ENCODE measurements at regions not wholly inside any gene's neighbourhood (a gene's known extent, or its start where the extent isn't known, plus 50 kb on each side); places are given as distances from the start of the nearest gene placed in this dataset.

DNA sequence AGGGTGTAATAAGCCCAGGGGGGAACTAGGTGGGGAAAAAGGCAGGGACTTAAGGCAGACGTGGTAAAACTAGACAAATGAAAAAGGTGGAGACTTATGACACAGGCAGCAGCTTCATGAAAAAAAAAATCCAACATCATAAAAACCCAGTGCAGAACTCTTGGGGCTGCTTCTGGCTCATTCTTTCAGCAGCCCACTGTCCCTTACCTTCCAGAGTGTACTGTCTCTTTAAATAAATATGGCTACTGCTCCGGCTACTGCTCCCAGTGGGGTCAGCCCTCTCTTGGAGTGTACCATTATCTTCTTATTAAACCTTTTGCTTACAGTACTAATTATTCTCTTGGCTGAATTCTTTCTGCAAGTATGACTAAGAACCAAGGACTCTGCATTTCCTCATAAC lies 699.5 kb downstream of the DSC3 start:
- DNase-seq (ENCODE audit: low spot score): no peak

GRCh38 chr18:30342675-30343074 lies 699.9 kb downstream of the DSC3 start:
- DNase-seq (ENCODE audit: low spot score): no peak

DNA sequence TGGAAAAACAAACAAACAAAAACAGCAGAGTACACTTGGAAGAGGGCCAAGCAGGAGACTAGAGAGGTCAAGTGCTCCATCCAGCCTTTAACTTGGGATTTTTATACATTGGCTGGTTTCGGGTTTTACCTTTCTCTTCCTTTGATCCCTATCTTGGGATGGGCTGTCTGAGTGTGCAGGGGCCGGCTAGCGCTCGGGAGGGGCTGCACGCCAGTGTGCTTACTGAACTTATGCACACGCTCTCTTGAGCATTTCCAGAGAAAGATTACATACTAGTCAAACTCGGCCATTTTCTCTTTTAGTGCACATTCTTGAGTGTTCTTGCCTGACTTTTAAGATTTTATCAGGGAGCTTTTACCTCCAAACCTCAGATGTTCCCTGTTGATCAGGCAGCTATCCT lies 707.8 kb downstream of the DSC3 start:
- DNase-seq (ENCODE audit: low spot score): no peak

GRCh38 chr18:30333310-30333709 lies 709.2 kb downstream of the DSC3 start:
- DNase-seq (ENCODE audit: low spot score): no peak

DNA sequence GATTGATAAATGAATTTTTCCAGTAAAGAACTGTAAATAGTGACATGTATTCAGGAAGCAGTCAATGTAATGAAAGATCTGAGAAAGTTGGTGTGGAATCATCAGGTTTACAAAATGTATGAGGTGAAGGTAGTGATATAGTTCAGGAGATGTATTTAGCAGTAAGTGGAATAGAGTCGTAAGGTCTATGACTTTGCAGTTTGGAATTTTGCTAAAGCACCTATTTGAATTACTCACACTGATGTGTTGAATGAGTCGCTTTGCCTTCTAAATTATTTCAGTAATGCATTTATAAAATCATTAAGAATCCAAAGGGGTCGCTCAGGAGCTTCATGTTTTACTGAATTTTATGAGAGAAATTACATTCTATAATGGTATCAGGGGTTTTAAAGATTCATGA lies 713.7 kb downstream of the DSC3 start:
- DNase-seq (ENCODE audit: low spot score): peak; percentile 1

DNA sequence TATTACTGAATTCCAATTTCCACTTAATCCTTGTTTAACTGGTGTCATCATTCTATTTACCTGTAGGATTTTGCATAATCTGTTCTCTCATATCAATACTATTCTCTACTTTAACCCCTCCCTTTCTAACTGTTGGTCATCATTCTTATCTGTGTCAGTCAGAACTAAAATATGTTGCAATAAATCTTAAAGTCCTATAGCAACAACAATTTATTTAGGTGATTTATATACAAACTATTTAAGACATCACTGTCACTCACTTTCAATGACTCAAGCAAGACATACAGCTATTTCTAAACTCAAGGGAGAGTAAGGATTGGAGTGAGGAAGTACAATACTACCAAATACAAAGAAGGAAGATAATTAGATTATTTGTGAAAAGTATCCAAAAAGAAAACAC lies 740.4 kb downstream of the DSC3 start:
- no peak for DNase-seq (ENCODE audit: low spot score)

DNA sequence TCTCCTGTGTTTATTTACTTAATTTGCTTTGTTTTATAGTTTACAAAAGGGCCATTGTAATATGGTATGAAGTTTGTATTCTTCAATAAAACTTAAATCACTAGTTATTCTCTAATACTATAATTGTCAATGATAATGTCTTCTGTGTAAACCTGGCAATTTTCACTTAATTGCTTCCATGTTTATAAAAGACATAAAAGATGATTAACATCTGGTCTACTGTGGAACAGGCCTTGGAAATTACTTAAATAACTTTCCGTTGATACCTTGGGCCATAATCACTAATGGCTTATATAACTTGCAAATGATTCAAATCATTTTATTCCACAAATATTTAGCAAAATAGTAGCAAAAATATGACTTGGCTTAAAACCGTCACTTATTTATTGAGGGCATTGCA lies 743.8 kb downstream of the DSC3 start:
- no peak for DNase-seq (ENCODE audit: low spot score)

- DNase-seq (ENCODE audit: low spot score): no peak
Measured at GRCh38 chr18:30288662-30289414, 753.7 kb downstream of the DSC3 start.

DNA sequence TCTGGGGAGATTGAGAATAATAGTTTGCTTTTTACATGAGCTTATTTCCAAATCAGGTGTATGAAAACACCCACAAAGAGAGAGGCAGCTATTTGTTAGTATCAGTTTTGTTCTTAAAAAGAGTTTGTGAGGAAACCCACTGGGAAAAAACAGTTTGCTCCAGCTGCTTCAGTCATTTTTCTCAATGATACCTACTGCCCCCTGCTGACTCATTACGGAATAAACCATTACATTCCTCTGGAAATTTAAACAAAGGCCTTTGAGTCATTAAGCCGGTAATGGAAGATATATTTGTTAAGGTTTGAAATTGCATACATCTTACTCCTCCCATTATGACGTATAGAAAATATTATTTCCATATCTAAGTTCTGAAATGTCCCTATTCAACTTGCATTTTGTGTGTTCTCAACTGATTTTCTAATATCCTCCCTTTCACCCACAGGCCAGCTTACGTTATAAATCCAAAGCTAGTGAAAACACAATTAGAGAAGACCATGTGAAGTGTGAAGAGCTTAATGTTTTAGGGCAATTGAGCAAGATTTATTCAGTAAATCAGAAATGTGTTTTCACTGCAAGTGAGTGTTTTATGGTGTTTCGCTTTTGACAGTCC lies 761.6 kb downstream of the DSC3 start:
- peak; percentile 52 for DNase-seq (ENCODE audit: low spot score)

DNA sequence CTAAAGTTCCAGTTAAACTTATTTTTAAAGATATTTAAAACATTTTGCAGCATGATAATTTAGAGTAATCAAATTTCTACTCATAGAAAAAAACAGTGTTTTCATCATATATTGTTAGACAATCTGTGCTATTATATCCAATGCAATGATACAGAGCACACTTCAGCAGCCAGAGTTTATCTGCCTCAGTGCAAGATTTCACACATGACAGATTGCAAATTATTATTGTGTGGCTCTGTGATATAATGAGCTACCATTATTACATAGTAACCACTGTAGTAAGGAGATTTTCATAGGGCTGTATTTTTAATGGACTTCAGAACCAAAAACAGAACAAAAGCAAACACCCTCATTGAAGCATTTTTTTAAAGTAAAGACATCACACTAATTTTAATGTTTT lies 762.4 kb downstream of the DSC3 start:
- DNase-seq (ENCODE audit: low spot score): no peak

- DNase-seq (ENCODE audit: low spot score): no peak
Measured at GRCh38 chr18:30277676-30278075, 764.9 kb downstream of the DSC3 start.

DNA sequence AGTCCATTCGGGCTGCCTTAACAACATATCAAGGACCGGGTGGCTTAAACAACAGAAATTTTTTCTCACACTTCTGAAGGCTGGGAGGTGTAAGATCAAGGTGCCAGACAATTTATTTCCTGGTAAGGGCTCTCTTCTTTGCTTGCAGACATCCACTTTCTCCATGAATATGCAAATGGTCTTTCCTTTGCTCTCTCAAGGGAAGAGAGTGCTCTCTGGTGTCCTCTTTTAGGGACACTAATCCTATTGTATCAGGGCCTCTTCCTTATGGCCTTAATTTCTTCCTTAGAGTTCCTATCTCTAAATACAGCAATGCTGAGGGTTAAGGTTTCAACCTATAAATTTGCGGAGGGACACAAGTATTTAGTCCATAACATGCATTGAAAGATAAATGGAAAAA lies 770.8 kb downstream of the DSC3 start:
- DNase-seq (ENCODE audit: low spot score): no peak

DNA sequence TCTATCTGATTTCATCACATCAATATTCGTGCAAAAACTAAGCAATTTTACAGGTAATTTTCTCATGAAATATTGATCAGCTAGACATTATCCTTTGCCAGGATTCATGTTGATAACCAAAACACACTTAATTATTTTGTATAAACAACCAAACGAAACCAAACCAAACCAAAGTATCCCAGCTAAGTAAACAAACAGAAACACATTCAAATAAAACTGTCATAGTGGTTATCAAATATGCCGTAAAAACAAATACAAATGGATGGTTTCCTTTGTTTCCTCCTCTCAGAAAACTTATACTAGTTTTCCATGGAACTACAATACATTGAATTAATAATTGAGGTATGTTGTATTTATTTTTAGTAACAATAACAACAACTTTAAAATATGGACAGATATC lies 777.4 kb downstream of the DSC3 start:
- DNase-seq (ENCODE audit: low spot score): no peak

DNA sequence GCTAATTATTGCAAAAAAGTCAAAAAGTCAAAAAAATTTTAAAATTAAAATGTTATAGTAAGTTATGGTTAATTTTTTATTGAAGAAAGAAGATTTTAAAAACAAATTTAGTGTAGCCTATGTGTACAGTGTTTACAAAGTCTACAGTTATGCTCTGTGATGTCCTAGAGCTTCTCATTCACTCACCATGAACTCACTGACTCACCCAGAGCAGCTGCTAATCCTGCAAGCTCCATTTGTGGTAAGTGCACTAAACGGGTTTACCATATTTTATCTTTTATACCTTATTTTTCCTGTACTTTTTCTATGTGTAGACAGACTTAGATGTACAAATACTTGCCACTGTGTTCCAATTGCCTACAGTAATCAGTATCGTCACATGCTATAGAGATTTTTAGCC lies 788.2 kb downstream of the DSC3 start:
- no peak for DNase-seq (ENCODE audit: low spot score)

GRCh38 chr18:30248056-30248455 lies 794.5 kb downstream of the DSC3 start:
- DNase-seq (ENCODE audit: low spot score): no peak

- DNase-seq (ENCODE audit: low spot score): no peak
Measured at GRCh38 chr18:30245766-30246455, 796.6 kb downstream of the DSC3 start.

GRCh38 chr18:30234755-30235154 lies 807.8 kb downstream of the DSC3 start:
- no peak for DNase-seq (ENCODE audit: low spot score)

DNA sequence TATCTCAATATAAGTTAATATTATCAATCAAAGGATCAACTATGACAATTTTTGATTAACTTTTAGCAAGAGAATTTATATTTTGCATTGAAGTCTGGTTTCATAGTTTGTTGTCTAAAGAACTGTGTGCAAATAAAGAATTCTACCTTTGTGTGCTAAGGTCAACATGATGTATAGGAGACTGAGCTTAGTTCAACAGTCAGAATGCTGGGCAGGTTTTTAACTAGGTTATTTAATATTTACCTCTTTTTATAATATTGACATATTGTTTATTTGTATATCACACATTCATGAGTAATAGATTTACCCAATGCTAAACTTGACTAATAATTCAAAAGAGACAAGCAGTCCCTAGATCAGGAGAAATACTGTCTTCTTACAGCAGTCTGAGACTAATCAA lies 831.4 kb downstream of the DSC3 start:
- no peak for DNase-seq (ENCODE audit: low spot score)

DNA sequence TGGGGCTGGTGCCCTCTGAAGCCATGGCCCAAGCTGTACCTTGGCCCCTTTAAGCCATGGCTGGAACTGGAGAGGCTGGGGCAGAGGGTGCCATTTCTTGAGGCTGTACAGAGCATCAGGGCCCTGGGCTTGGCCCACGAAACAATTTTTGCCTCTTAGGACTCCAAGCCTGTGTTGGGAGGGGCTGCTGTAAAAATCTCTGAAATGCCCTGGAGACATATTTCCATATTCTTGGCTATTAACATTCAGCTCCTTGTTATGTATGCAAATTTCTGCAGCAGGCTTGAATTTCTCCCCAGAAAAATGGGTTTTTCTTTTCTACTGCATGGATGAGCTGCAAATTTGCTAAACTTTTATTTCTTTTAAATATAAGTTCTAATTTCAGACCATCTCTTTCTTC lies 834.0 kb downstream of the DSC3 start:
- DNase-seq (ENCODE audit: low spot score): no peak

GRCh38 chr18:30192216-30192615 lies 850.3 kb downstream of the DSC3 start:
- no peak for DNase-seq (ENCODE audit: low spot score)

DNA sequence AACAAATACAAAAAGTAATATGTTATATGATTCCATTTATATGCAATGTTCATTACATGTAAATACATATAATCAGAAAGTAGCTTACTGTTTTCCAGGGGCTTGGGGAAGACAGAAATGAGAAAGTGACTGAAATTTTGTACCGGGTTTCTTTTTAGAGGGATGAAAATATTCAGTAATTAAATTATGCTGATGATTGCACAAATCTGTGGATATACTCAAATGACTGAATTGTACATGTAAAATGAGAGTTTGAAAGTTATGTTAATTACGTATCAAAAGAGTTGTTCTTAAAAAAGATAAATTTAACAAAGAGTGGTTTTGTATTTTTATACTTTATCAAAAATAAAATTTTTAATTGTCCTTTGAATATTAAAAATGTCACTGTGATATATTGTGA lies 856.3 kb downstream of the DSC3 start:
- no peak for DNase-seq (ENCODE audit: low spot score)

GRCh38 chr18:30177056-30177455 lies 865.5 kb downstream of the DSC3 start:
- no peak for DNase-seq (ENCODE audit: low spot score)

DNA sequence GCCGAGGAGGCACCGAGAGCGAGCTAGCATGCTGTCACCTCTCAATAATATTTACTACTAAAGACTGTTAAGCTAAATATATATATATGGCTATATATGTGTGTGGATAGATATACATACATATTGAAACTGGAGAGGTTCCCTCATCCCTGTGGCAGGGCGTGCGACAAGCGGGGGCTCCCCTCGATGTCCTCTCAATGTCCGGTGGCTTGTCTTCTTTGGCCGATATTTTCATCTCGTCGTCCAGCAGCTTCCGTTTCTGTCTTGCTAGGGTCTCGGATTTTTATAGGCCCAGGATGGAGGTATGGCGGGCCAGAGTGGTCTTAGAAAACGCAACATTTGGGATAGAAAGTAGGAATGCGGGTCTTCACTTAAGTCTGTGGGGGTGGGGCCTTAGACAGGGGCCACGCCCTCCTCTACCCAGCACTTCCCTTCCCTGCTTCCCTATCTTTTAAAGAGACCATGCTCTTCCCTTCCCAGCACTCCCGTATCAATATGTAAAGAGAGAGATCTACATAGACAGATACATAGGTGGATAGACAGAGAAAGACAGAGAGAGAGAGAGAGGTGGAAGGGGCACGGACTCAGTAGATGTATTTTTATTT lies 866.8 kb downstream of the DSC3 start:
- no peak for DNase-seq (ENCODE audit: low spot score)
